Transverse colon (tissue), 4 donors: ENCODE measurements at regions not wholly inside any gene's neighbourhood (a gene's known extent, or its start where the extent isn't known, plus 50 kb on each side); places are given as distances from the start of the nearest gene placed in this dataset.

ENCODE experiments used
- CTCF ChIP-seq, 5 experiments: fragments of 200-600 bp in 3 of 5; fragments of 450-650 bp in 2 of 5; sonication (generic) in 3 of 5; IDR thresholded peaks; 1 replicate in 2 of 5; 2 replicates in 3 of 5; pipeline ENCODE4 v1.5.1; 2016 to 2017; ENCODE audit warnings: antibody characterized with exemption in 5 of 5, inconsistent platforms in 3 of 5, mild to moderate bottlenecking in 2 of 5, moderate library complexity in 1 of 5
- POLR2AphosphoS5 ChIP-seq, 3 donors: sonication (generic); formaldehyde crosslinking; IDR thresholded peaks; one replicate each; pipeline ENCODE4 v1.6.1; 2016; ENCODE audit warnings: antibody characterized with exemption in 3 of 3

- no peak for TF ChIP-seq CTCF (IDR thresholded peaks at IDR 0.05)
- no peak for TF ChIP-seq POLR2AphosphoS5 (IDR thresholded peaks at IDR 0.05)
Measured at GRCh38 chr6:139698526-139699176, 324.2 kb upstream of the CITED2 start.
